Hematopoietic multipotent progenitor cell (in vitro differentiated cells): ENCODE measurements at regions not wholly inside any gene's neighbourhood (a gene's known extent, or its start where the extent isn't known, plus 50 kb on each side); places are given as distances from the start of the nearest gene placed in this dataset.

Experiments
- DNase-seq, 3 donors: peaks; one replicate each; pipeline ENCODE4 v3.0.0-alpha.2; 2011 to 2015; ENCODE audit warnings: low read depth in 2 of 3, low spot score in 2 of 3

- DNase-seq = no peak
Observed at GRCh38 chr17:22409160-22409751, 716.9 kb downstream of the KCNJ18 start.

- DNase-seq = no peak
Observed at GRCh38 chr17:22410136-22410535, 717.8 kb downstream of the KCNJ18 start.

GRCh38 chr17:22411185-22411784 lies 719.0 kb downstream of the KCNJ18 start:
- no peak for DNase-seq

GRCh38 chr17:22435231-22435974 lies 743.1 kb downstream of the KCNJ18 start:
- DNase-seq = no peak

GRCh38 chr17:22441776-22442175 lies 749.5 kb downstream of the KCNJ18 start:
- DNase-seq = no peak

- no peak for DNase-seq
Observed at GRCh38 chr17:22443061-22443460, 750.7 kb downstream of the KCNJ18 start.

- no peak for DNase-seq
Observed at GRCh38 chr17:22453181-22453580, 760.9 kb downstream of the KCNJ18 start.

- DNase-seq = no peak
Observed at GRCh38 chr17:22454070-22454999, 762.0 kb downstream of the KCNJ18 start.

- DNase-seq = no peak
Observed at GRCh38 chr17:22459331-22459952, 767.1 kb downstream of the KCNJ18 start.

- DNase-seq = no peak
Observed at GRCh38 chr17:22459953-22460350, 767.6 kb downstream of the KCNJ18 start.

- no peak for DNase-seq
Observed at GRCh38 chr17:22460461-22461063, 768.2 kb downstream of the KCNJ18 start.

- no peak for DNase-seq
Observed at GRCh38 chr17:22461460-22462145, 769.3 kb downstream of the KCNJ18 start.

- no peak for DNase-seq
Observed at GRCh38 chr17:22462461-22462860, 770.1 kb downstream of the KCNJ18 start.

- no peak for DNase-seq
Observed at GRCh38 chr17:22463110-22463850, 771.0 kb downstream of the KCNJ18 start.

GRCh38 chr17:22464041-22464440 lies 771.7 kb downstream of the KCNJ18 start:
- no peak for DNase-seq

- no peak for DNase-seq
Observed at GRCh38 chr17:22467720-22468119, 775.4 kb downstream of the KCNJ18 start.

GRCh38 chr17:22469101-22469880 lies 777.0 kb downstream of the KCNJ18 start:
- DNase-seq = no peak

- no peak for DNase-seq
Observed at GRCh38 chr17:22469941-22470340, 777.6 kb downstream of the KCNJ18 start.
